ENCODE measurements at regions not wholly inside any gene's neighbourhood (a gene's known extent, or its start where the extent isn't known, plus 50 kb on each side); places are given as distances from the start of the nearest gene placed in this dataset.

DNA sequence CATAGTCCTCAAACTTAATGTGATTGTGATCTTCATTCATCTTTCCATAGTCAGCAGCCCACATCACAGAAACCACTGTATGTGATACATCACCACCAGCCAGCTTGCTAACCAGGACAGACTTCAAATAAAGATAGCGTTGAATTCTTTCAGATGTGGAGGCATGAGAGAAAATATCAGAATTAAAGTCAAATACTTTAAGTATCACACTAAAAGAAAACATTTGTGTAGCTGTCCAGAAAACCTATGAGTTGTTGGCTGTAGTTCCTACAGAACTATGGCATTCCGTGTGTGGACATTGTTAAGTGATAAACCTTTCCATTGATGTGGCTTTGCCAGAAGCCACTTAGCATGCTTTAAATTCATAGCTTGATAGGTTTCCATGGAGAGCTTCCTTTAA, 105.1 kb downstream of the LLPH start:
- Histone ChIP-seq H3K36me3 (no peaks in the 10 kb centered on the region), H3K4me1 (no peaks in the 10 kb centered on the region), H3K4me2 (no peak overlapping the region), H3K9ac (no peak overlapping the region), H3K27ac (no peak overlapping the region), H3K4me3 (no peak overlapping the region), H3K27me3 (no peaks in the 10 kb centered on the region), H4K20me1 (no peaks in the 10 kb centered on the region), H3K9me3 (no peaks in the 10 kb centered on the region)
- no peak for TF ChIP-seq Cebpa-rat (IDR thresholded peaks at IDR 0.05)

DNA sequence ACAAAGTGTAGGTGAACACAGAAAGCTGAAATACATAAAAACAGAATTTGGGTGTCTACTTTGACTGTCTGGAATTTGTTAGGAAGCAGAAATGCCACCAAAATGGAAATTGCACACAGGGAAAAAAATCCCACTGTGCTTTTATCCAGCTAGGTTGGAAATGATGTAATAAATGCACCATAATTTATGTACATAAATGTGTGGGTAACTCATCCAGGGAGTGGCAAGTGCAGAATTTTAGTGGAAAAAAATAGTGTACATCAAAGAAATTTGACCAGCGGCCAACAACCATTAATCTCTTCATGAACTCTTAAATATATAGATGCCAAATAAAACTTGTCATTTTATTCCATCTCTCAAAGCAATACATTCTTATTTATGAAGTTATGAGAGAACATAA, 105.6 kb downstream of the LLPH start:
- no peaks in the 10 kb centered on the region for H3K27me3 ChIP-seq
- H3K27ac ChIP-seq = no peak overlapping the region
- no peaks in the 10 kb centered on the region for H3K9me3 ChIP-seq
- no peak overlapping the region for H3K4me2 ChIP-seq
- TF ChIP-seq Cebpa-rat (IDR thresholded peaks at IDR 0.05) = no peak
- H3K36me3 ChIP-seq = no peaks in the 10 kb centered on the region
- H3K4me1 ChIP-seq = no peaks in the 10 kb centered on the region
- no peaks in the 10 kb centered on the region for H4K20me1 ChIP-seq
- no peak overlapping the region for H3K9ac ChIP-seq
- no peak overlapping the region for H3K4me3 ChIP-seq

DNA sequence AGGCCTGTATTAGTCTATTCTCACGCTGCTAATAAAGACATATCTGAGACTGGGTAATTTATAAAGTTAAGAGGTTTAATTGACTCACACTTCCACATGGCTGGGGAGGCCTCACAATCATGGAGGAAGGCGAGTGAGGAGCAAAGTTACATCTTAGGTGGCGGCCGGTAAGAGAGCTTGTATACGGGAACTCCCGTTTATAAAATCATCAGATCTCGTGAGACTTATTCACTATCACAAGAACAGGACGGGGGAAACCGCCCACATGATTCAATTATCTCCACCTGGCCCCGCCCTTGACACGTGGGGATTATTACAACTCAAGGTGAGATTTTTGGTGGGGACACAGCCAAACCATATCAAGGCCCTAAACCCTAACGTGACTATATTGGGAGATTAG, 110.1 kb downstream of the LLPH start:
- Histone ChIP-seq H4K20me1 (no peaks in the 10 kb centered on the region), H3K4me3 (no peak overlapping the region), H3K9me3 (no peaks in the 10 kb centered on the region), H3K36me3 (no peaks in the 10 kb centered on the region), H3K4me1 (no peaks in the 10 kb centered on the region), H3K27me3 (no peaks in the 10 kb centered on the region), H3K4me2 (no peak overlapping the region), H3K27ac (no peak overlapping the region), H3K9ac (no peak overlapping the region)
- no peak for TF ChIP-seq Cebpa-rat (IDR thresholded peaks at IDR 0.05)

GRCh38 chr12:66017736-66018135, 112.8 kb downstream of the LLPH start:
- H3K36me3 ChIP-seq = no peaks in the 10 kb centered on the region
- no peaks in the 10 kb centered on the region for H3K9me3 ChIP-seq
- no peak for TF ChIP-seq Cebpa-rat (IDR thresholded peaks at IDR 0.05)
- H3K4me2 ChIP-seq = no peak overlapping the region
- no peak overlapping the region for H3K9ac ChIP-seq
- H3K4me1 ChIP-seq = no peaks in the 10 kb centered on the region
- no peaks in the 10 kb centered on the region for H3K27me3 ChIP-seq
- no peak overlapping the region for H3K27ac ChIP-seq
- H4K20me1 ChIP-seq = no peaks in the 10 kb centered on the region
- no peak overlapping the region for H3K4me3 ChIP-seq
